ENCODE measurements at regions not wholly inside any gene's neighbourhood (a gene's known extent, or its start where the extent isn't known, plus 50 kb on each side); places are given as distances from the start of the nearest gene placed in this dataset.

GRCh38 chr10:8923096-8923495 lies 868.6 kb downstream of the GATA3 start:
- TF ChIP-seq CTCF (IDR thresholded peaks at IDR 0.05) (no peak), POLR2A (IDR thresholded peaks at IDR 0.05) (no peak)

Data from thyroid gland (tissue), 4 donors.